NCI-H1436 treated with DMSO at 0.1 percent for 48 hours (cell line): ENCODE measurements at regions not wholly inside any gene's neighbourhood (a gene's known extent, or its start where the extent isn't known, plus 50 kb on each side); places are given as distances from the start of the nearest gene placed in this dataset.
A peak's percentile ranks its signal among the peaks of the same experiment; 100 is the strongest.
"Not testable (repeated sequence)": the region's sequence is repeated elsewhere in the genome, so short reads cannot be mapped to it uniquely, and the experiment has no call there.

Experiments used
- DNase-seq: peaks from one replicate; lab custom pipeline; 2025; lab: John Stamatoyannopoulos, UW

DNA sequence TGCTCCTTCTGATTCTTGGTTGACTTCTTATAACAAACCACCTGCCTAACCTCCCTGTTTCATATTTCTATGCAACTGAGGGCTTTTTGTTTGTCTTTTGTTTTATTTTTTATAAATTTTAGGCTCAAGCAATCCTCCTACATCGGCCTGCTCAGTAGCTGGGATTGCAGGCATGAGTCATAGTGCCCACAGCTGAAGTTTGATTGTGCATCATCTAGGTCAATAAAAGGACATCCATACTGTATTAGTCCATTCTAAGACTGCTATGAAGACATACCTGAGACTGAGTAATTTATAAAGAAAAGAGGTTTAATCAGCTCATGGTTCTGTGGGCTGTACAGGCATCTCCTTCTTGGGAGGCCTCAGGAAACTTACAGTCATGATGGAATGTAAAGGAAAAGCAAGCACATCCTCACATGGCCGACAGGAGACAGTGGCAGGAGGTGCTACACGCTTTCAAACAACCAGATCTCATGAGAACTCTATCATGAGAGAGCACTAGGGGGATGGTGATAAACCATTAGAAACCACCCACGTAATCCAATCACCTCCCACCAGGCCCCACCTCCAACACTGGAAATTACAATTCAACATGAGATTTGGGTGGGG is 285.0 kb downstream of the SIPA1L2 start:
- no peak for DNase-seq

GRCh38 chr1:232344186-232344585 is 285.7 kb downstream of the SIPA1L2 start:
- DNase-seq: not testable (repeated sequence)

- DNase-seq: no peak
Measured at GRCh38 chr1:232340446-232340845, 289.5 kb downstream of the SIPA1L2 start.

DNA sequence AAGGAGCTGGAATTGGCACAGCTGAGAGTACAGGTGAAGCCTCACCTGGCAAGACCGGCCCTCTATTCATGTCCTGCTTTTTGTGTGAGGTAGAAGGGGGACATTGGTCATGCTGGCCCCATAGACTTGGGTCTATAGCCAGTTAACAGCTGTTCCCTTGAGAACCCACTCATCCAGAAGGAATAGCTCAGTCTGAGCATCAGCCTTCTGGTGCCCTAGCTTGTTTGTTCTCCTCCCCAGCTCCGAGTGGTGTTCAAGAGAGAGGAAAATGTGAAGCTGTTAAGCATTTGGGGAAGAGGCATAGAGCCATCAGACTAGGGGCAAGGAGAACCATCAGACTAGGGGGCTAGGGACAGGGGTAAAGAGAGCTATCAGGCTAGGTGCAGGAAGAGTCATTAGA is 290.9 kb downstream of the SIPA1L2 start:
- no peak for DNase-seq

DNA sequence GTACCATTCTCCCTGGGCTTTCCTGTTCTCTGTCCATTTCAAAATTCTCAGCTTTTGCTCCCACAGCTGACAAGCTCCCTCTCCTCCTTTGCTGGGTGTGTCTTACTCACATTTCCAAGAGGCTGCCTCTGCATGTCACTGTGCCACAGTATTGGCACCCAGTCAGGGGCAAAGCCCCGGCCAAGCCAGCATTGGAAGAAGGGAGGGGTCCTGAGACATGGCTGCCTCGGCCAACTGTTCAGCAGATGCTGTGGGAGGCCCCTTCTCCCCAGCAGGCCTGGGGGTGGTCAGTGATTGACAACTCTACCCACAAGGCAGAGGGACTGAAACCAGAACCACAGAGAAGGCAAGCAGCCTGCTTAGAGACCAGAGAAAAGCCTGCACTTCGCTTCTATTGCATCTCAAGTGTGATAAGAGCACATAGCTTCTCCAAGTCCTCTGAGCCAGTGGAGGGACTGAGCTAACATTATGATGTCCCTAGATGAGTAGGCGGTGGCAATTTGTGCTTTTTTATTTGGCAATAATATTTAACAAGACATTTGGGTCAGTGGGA is 294.1 kb downstream of the SIPA1L2 start:
- no peak for DNase-seq

DNA sequence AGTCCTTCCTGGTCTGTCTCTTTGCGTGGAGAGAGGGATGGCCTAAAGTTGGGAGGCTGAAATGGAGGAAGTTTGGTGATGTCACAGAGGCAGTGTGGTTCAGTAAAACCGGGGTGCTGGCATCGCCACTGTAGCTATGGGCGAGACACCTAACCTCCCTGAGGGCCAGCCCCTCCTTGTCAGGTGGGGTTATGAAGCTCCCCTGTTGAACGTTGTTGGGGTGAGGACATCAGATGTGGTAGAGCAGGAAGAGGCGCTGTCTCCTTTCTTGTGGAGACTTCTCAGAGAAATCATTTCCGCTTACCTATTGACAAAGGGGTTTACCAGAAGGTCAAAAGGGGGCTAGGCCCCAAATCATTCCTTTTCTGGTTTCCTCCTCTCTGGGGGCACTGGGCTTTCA is 294.7 kb downstream of the SIPA1L2 start:
- no peak for DNase-seq

GRCh38 chr1:232334811-232335210 is 295.1 kb downstream of the SIPA1L2 start:
- no peak for DNase-seq

DNA sequence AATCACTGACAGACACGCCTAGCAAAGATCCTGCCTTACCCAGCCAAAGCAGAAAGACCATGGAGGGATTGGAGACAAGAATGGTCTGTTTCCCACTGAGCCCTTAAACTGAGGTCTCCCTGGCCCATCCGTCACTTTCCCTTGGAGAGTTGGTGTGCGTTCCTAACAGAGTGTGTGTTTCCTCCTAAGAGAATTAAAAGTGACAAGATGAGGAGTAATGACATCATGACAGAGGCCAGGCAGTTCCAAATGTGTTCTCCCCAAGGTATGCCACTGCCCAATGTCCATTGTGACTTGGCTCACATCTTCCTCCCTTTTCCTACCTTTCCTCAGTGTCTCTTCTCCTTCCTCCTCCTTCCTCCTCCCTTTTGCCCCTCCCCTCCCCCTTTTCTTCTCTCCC is 295.7 kb downstream of the SIPA1L2 start:
- no peak for DNase-seq

DNA sequence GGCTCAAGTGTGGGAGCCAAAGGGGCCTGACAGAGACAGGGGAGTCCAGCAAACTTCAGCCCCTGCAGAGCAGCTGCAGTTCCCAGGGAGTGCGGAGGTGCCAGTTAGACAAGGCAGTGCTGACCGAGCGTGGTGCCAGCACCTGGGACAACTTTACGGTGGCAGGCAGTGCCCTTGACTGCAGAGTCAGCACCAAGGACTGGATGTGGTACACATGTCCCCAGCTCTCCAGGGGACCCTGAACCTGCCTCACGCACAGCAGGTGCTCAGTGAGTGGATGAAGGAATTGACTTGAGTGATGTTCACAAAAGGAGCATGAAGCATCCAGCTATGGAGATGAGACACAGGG is 296.5 kb downstream of the SIPA1L2 start:
- no peak for DNase-seq

DNA sequence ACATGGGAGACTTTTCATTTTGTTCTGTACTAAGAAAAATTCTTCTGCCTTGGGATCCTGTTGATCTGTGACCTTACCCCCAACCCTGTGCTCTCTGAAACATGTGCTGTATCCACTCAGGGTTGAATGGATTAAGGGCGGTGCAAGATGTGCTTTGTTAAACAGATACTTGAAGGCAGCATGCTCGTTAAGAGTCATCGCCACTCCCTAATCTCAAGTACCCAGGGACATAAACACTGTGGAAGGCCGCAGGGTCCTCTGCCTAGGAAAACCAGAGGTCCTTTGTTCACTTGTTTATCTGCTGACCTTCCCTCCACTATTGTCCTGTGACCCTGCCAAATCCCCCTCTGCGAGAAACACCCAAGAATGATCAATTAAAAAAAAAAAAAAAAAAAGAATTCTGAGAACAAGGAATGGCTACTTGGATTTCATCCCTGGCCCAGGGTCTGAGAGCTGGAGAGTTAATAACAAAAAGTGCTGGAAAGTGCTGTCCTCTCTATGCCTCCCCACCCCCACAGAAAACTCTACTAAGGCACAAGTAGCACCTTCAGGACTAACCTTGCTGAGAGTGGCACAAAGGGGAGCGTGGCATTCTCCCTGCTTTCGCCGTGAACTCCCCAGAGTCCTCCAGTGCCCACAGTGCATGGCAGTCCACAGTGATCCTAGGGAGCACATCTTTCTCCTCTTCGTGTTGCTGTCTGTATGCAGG is 297.1 kb downstream of the SIPA1L2 start:
- DNase-seq: not testable (repeated sequence)

GRCh38 chr1:232329103-232329813 is 300.7 kb downstream of the SIPA1L2 start:
- DNase-seq: no peak

DNA sequence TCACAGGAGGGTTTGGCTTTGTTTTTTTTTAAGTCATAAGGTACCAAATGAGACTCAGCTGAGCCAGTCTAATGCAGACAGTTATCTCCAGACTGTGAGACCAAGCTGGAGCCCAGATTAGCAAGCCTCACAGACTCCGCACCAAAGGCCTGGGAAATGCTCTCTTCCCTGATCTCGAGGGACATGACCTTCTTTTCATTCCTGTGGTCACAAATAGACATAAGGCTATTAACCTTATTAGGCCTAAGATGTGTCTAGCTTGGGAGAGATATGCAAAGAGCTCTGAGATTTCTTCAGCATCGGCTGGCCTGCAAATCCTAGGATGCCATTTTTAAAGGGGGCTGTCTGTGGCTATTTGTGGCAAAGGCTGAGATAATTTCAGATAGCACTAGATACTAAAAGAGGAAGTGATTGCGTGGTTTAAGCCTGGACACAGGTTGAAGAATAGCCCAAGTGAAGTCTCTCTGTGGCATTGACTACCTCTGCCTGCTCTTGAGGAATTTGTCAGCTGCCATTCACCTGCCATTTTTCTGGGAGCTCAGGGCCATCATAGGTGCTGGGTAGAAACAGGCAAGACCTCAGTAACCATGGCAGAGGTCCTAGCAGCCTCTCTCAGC is 301.3 kb downstream of the SIPA1L2 start:
- no peak for DNase-seq

- peak; percentile 41 for DNase-seq
Measured at GRCh38 chr1:232327899-232328298, 302.0 kb downstream of the SIPA1L2 start.

- DNase-seq: no peak
Measured at GRCh38 chr1:232327269-232327668, 302.7 kb downstream of the SIPA1L2 start.

DNA sequence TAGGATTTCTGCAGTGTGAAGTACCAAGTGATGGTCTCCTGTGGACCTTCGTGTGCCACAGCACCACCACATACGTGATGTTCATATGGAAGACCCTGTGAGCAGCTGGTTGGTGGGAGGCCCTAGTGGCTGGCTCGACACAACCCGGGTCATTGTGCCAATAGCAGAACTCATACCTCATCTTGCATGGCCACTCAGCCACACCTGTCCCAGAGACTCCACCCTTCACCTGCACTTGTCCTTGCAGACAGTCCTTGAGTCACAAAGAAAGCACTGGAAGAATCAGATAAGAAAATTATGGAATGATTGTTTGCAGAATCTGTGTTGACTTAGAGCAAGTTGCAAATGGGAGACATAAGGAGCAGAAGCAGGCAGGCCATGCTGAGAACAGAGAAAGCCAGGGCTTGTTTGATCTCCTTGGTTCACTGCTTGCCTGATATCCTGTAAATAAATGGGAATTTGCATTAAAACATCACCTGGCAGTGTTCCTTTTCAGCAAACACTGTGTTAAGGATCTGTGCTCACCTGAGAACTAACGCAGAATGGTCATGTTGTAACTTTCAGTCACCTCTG is 307.7 kb downstream of the SIPA1L2 start:
- DNase-seq: no peak

DNA sequence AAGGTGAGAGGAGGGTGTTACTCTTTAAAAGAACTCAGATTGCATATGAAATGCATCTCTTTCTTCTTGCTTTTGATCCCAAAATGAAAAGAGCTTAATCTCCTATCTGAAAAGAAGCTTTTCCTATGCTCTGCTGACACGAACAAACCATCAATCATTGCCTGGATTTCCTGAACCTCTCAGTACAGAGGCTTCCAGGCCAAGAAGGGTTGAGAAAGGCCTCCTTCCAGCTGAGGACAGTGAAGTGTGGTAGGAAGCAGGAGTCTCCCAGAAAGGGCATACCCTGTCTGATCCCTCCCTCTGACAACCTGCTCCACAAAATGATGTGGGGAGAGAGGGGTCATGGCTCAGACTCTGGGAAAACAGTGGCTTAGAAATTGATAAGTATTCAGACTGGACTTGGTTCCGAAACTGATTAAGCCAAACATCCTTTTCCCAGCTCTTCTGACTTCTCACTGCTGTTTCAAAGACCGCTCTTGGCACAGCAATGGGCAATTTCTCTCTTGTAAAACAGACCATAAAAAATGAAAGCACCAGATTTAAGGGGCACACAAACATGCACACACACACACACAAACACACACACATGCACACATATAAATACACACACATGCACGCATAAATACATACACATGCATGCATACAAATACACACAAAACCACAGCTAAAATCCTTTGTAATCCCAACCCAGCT is 310.3 kb downstream of the SIPA1L2 start:
- DNase-seq: no peak

- DNase-seq: peak; percentile 57
Measured at GRCh38 chr1:232319072-232319471, 310.9 kb downstream of the SIPA1L2 start.

GRCh38 chr1:232318143-232318542 is 311.8 kb downstream of the SIPA1L2 start:
- no peak for DNase-seq

DNA sequence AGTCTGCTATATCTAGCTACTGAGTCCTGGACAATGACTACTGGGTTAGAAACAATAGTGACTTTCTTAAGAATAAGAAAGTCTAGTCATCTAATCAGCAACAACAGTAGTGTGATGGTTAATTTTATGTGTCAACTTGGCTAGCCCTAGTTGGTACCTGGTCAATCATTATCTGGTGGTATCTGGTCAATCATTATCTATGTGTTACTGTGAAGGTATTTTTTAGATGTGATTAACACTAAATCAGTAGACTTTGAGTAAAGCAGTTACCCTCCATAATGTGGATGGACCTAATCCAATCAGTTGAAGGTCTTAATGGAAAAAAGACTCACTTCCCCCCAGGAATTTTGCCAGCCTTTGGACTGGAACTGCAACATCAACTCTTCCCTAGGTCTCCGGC is 312.6 kb downstream of the SIPA1L2 start:
- no peak for DNase-seq

GRCh38 chr1:232316864-232317263 is 313.1 kb downstream of the SIPA1L2 start:
- DNase-seq: no peak

DNA sequence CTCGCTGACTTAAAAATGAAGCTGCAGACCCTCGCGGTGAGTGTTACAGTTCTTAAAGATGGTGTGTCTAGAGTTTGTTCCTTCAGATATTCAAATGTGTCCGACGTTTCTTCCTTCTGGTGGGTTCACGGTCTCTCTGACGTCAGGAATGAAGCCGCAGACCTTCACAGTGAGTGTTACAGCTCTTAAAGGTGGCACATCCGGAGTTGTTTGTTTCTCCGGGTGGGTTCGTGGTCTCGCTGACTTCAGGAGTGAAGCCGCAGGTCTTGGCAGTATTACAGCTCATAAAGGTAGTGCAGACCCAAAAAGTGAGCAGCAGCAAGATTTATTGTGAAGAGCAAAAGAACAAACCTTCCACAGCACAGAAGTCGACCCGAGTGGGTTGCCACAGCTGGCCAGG is 316.1 kb downstream of the SIPA1L2 start:
- DNase-seq: not testable (repeated sequence)

- DNase-seq: no peak
Measured at GRCh38 chr1:232310541-232310940, 319.4 kb downstream of the SIPA1L2 start.
